Adrenal gland (tissue), 9 donors: ENCODE measurements at regions not wholly inside any gene's neighbourhood (a gene's known extent, or its start where the extent isn't known, plus 50 kb on each side); places are given as distances from the start of the nearest gene placed in this dataset.
"Not testable (repeated sequence)": the region's sequence is repeated elsewhere in the genome, so short reads cannot be mapped to it uniquely, and the experiment has no call there.

ENCODE experiments used
- DNase-seq, 7 donors: peaks; one replicate each; pipeline ENCODE4 v3.0.0-alpha.2; 2019 to 2020
- H3K27ac ChIP-seq, 5 donors: fragments of 200-600 bp; sonication (generic) in 4 of 5; 1 replicate in 3 of 5; 2 replicates in 2 of 5; pipeline versions ENCODE4 v1.5.1 to v1.8.0; 2016 to 2020; ENCODE audit warnings: mild to moderate bottlenecking in 1 of 5
- H3K27me3 ChIP-seq: fragments of 200-600 bp; 2 replicates; pipeline ENCODE4 v1.8.0; 2021
- H3K36me3 ChIP-seq, 2 donors: fragments of 200-600 bp; replicated peaks in 1 of 2; 1 replicate in 1 of 2; 2 replicates in 1 of 2; pipeline versions ENCODE4 v1.5.1 to v1.8.0; 2018 to 2022
- H3K4me1 ChIP-seq, 2 donors: fragments of 200-600 bp; replicated peaks in 1 of 2; 1 replicate in 1 of 2; 2 replicates in 1 of 2; pipeline versions ENCODE4 v1.5.1 to v1.8.0; 2018 to 2021
- H3K4me3 ChIP-seq, 4 donors: fragments of 200-600 bp; sonication (generic) in 3 of 4; one replicate each; pipeline ENCODE4 v1.5.1; 2016 to 2018
- H3K9me3 ChIP-seq, 3 donors: fragments of 200-600 bp; sonication (generic) in 1 of 3; replicated peaks in 1 of 3; 1 replicate in 2 of 3; 2 replicates in 1 of 3; pipeline versions ENCODE4 v1.5.1 to v1.8.0; 2016 to 2021
- POLR2A ChIP-seq, 2 donors: fragments of 450-650 bp; IDR thresholded peaks; one replicate each; pipeline ENCODE4 v1.6.1; 2017; ENCODE audit warnings: antibody characterized with exemption in 2 of 2, mild to moderate bottlenecking in 2 of 2, moderate library complexity in 1 of 2
- WGBS, 4 donors: extraction: QIAGEN DNeasy Blood & Tissue Kit in 2 of 4; methylation state at CpG; one replicate each; pipeline versions ENCODE4 v1.1.5 to v1.1.7; 2013 to 2017; 5-methylcytosine and 5-hydroxymethylcytosine counted together
- intact Hi-C, 2 donors: fragments of 100-400 bp; cut with DNase I; formaldehyde crosslinking; loops; one replicate each; pipeline versions ENCODE4 v1.14.1 to v1.15.0; 2022 to 2023
- donor health status: healthy with polysubstance abuse.
- donor health status: Bipolar disorder and iron deficiency.
- donor health status: DM: yes; HTN: yes; CAD: no.
- donor health status: DM: no; HTN: no; CAD: no.
- donor health status: DM: no; HTN: no; CAD: no.

DNA sequence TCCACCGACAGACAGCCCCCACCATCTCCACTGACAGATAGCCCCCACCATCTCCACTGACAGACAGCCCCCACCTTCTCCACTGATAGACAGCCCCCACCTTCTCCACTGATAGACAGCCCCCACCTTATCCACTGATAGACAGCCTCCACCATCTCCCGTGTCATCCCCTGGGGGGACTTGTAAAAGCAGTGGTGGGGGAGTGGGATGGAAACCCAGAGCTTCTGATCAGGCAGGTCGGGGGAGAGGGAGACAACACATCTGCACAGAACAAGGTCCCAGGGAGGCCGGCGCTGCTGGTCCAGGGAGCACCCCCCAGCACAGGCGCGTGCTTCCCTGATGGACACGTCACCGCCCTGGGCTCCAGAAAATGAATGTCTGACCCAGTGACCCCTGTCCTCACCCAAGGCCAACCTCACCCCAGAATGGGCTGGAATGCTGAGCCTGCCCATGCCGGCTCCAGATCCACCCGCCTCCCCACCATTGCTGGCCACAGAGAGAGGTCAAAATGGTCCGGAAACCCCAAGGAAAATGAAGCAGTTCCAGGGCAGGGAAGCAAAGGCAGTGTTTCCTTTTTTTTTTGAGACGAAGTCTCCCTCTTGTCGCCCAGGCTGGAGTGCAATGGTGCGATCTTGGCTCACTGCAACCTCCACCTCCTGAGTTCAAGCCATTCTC is 91.6 kb upstream of the METTL9 start:
- WGBS, 4 donors: 23 to 45% (median 36%) methylated on average over 14 to 15 of the region's 15 CpGs
- intact Hi-C loops: loop anchor here in 1 of 2 donors (10.0 kb wide), 1 partner anchor 57 kb away; no protein-coding TSS in a partner anchor
- peaks cover 23 to 47% of the 10 kb centered on the region in 2 donors for H3K4me1 ChIP-seq

DNA sequence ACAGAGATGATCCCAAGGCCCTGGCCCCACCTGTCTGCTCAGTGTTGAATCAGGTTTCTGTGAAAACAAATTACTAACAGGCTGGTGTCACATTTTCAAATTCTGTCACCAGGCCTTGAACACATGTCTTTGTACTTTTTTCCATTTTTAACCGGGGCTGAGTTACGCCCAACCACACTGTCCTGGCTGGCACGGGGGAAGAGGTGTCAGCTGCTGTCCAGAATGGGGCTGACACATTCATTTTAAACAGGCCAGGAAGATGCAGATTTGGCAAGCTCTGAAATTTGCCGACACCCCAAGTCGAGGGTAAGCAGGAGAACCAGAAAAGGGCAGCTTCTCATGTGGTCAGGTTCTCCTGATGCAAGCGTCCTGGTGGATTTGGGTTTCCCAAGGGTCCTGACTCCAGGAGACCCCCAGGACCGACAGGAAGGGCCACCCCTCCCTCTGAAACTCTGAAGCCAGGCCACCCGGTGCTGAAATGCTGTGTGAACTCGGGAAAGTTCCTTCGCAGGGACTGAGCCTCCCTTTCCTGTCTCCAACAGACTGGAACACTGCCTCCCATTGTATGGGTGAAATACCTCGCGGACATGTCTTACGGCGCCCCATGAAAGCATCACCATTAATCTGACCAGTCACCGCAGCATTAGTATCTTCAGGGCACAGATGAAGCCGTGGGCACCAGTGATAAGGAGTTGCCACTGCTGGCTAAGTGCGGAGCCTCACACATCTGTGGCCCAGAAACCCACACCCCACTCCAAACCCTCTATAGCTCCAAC is 90.5 kb upstream of the METTL9 start:
- not testable (repeated sequence) for H3K36me3 ChIP-seq, H3K9me3 ChIP-seq, H3K27me3 ChIP-seq, H3K4me3 ChIP-seq
- H3K4me1 ChIP-seq: peaks cover 23 to 52% of the 10 kb centered on the region in 2 donors
- peak; percentile 23 to 80 (median 62) for DNase-seq
- peak overlapping the region in 4 of 5 donors; percentile 15 to 90 (median 64) for H3K27ac ChIP-seq
- 72 to 74% (median 72%) methylated on average over 15 to 17 of the region's 17 CpGs for WGBS, 4 donors
- intact Hi-C loops: loop anchor here in 1 of 2 donors (10.0 kb wide), 1 partner anchor 56 kb away; no protein-coding TSS in a partner anchor

More for the DNA sequence above, 91.6 kb upstream of the METTL9 start:
- peak overlapping the region in 1 of 4 donors; percentile 1 for H3K4me3 ChIP-seq
- TF ChIP-seq POLR2A (IDR thresholded peaks at IDR 0.05): peak in 1 of 2 donors; percentile 7
- H3K27me3 ChIP-seq, H3K9me3 ChIP-seq, H3K36me3 ChIP-seq: not testable (repeated sequence)
- H3K27ac ChIP-seq: peak overlapping the region in 4 of 5 donors; percentile 5 to 90 (median 64)
- DNase-seq: peak; percentile 56 to 89 (median 80)

DNA sequence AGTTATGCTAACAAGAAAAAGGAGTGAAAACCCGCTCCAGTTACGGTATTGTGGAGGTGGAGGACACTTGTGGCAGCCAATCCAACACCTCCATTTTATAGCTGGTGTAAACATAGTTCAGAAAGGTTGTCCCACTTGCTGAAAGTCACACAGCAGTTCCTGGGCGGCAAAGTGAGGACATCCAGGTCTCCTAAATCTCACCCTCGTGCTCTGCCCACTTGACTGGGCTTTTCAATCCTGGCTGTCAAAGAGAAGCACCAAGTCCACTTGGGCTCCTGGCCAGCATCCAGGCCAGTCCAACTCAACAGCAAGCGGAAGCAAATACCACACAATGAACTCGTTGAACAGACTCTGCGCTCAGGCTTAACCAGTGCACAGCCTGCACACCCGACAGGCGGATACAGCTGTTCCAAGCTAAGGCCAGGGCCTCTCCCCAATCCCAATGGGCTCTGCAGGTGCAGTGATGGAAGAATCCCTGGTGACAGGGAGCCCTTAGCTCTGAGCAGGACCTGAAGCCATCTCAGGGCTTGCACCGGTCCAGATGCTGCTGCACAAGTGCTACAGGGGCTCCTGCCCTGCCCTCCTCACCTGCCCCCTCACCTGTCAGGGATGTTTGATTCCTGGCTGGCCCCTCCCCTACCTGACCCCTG is 89.8 kb upstream of the METTL9 start:
- H3K27me3 ChIP-seq, H3K4me3 ChIP-seq, H3K9me3 ChIP-seq, H3K36me3 ChIP-seq: not testable (repeated sequence)
- Histone ChIP-seq H3K27ac (peak overlapping the region; percentile 15 to 90 (median 72)), H3K4me1 (peaks cover 28 to 57% of the 10 kb centered on the region in 2 donors)
- intact Hi-C loops: loop anchor here in 1 of 2 donors (10.0 kb wide), 1 partner anchor 55 kb away; no protein-coding TSS in a partner anchor
- DNase-seq: peak in 4 of 7 donors; percentile 23 to 65 (median 32)
- 84 to 95% (median 85%) methylated on average over 10 of the region's 10 CpGs for WGBS, 4 donors

DNA sequence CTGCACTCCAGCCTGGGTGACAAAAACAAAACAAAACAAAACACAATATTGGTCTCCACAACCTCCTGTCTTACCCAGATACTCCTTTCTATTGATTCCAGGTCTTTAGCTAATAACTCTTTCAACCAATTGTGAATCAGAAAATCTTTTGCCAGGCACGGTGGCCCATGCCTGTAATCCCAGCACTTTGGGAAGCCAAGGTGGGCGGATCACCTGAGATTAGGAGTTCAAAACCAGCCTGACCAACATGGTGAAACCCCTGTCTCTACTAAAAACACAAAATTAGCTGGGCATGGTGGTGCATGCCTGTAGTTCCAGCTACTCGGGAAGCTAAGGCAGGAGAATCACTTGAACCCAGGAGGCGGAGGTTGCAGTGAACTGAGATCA is 88.5 kb upstream of the METTL9 start:
- DNase-seq: peak in 3 of 7 donors; percentile 16 to 27 (median 17)
- H3K4me3 ChIP-seq, H3K9me3 ChIP-seq, H3K27me3 ChIP-seq, H3K36me3 ChIP-seq, intact Hi-C loops: not testable (repeated sequence)
- WGBS, 4 donors: 84 to 93% (median 90%) methylated on average over 4 of the region's 4 CpGs
- peaks cover 28 to 57% of the 10 kb centered on the region in 2 donors for H3K4me1 ChIP-seq
- peak overlapping the region in 4 of 5 donors; percentile 15 to 90 (median 78) for H3K27ac ChIP-seq

DNA sequence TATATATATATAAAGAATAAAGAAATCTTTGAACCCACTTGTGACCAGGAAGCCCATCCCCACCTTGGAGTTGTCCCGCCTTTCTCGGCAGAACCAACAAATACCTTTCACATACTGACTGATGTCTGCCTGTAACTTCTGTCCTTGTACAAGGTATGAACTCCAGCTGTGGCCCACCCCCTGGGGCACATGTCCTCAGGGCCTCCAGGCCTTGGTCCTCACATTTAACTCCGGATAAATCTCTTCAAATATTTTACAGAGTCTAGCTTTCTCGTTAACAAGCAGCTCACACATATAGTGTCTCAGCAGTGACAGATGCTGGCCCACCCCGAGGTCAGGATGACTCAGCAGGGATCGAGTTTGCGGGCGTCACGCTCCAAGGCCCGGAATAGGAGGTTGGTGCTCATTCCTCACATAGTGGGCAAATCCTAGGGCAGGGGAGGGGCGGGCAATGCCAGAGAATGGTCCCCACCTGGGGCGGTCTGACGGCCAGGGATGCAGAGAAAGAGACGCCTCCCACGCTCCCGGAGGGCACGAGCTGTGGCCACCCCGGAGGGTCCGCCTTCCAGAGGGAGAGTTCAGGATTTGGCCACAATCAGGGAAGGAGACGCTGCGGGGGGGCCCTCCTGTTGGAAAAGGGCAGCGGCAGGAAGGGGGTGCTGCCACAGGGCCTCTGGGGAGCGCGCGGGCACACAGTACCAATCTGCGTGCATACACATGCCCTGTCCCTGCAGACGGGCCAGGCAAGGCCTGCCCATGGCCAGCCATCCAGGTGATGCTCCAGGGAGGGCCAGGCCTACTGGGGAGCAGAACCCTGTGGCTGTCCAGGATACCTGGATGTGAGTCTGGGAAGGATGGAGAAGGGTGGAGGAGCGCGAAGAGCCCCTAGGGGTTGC is 87.8 kb upstream of the METTL9 start:
- H3K9me3 ChIP-seq, H3K4me3 ChIP-seq, H3K36me3 ChIP-seq, intact Hi-C loops, H3K27me3 ChIP-seq: not testable (repeated sequence)
- DNase-seq: peak; percentile 78 to 95 (median 88)
- TF ChIP-seq POLR2A (IDR thresholded peaks at IDR 0.05): peak in 1 of 2 donors; percentile 48
- H3K4me1 ChIP-seq: peaks cover 28 to 57% of the 10 kb centered on the region in 2 donors
- peak overlapping the region; percentile 61 to 90 (median 77) for H3K27ac ChIP-seq
- 42 to 59% (median 47%) methylated on average over 28 to 29 of the region's 29 CpGs for WGBS, 4 donors
